ENCODE measurements at regions not wholly inside any gene's neighbourhood (a gene's known extent, or its start where the extent isn't known, plus 50 kb on each side); places are given as distances from the start of the nearest gene placed in this dataset.

- no peak for TF ChIP-seq CTCF (IDR thresholded peaks at IDR 0.05; ENCODE audit: insufficient read depth, low read length, missing control alignments)
- DNase-seq (ENCODE audit: low read depth, low spot score): no peak
- H3K4me3 ChIP-seq (ENCODE audit: low read depth, low read length): no peak overlapping the region
- ChIA-PET CTCF (no interaction called here), POLR2A (no interaction called here)
Observed at GRCh38 chr9:108582726-108583125, 273.1 kb downstream of the ACTL7B start.

- POLR2A ChIA-PET: no interaction called here
- H3K4me3 ChIP-seq (ENCODE audit: low read depth, low read length): no peak overlapping the region
- DNase-seq (ENCODE audit: low read depth, low spot score): no peak
- no peak for TF ChIP-seq CTCF (IDR thresholded peaks at IDR 0.05; ENCODE audit: insufficient read depth, low read length, missing control alignments)
- CTCF ChIA-PET: interaction anchor here (1.4 kb wide), 1 partner anchor 13 kb away, joined by 5 read pairs; no protein-coding TSS in a partner anchor
Observed at GRCh38 chr9:108579757-108580439, 275.9 kb downstream of the ACTL7B start.

GRCh38 chr9:108575276-108575675 lies 280.5 kb downstream of the ACTL7B start:
- ChIA-PET POLR2A (no interaction called here), CTCF (interaction anchor here (1.3 to 2.6 kb wide), 2 partner anchors 10 to 1110 kb away, joined by 3 to 7 read pairs; no protein-coding TSS in a partner anchor)
- DNase-seq (ENCODE audit: low read depth, low spot score): no peak
- no peak for TF ChIP-seq CTCF (IDR thresholded peaks at IDR 0.05; ENCODE audit: insufficient read depth, low read length, missing control alignments)
- H3K4me3 ChIP-seq (ENCODE audit: low read depth, low read length): no peak overlapping the region

GRCh38 chr9:108569624-108570023 lies 286.2 kb downstream of the ACTL7B start:
- H3K4me3 ChIP-seq (ENCODE audit: low read depth, low read length): no peak overlapping the region
- no peak for TF ChIP-seq CTCF (IDR thresholded peaks at IDR 0.05; ENCODE audit: insufficient read depth, low read length, missing control alignments)
- ChIA-PET POLR2A (no interaction called here), CTCF (interaction anchor here (0.9 to 9.8 kb wide), 6 partner anchors 15 to 1105 kb away, joined by 3 to 52 read pairs (median 4); no protein-coding TSS in a partner anchor)
- DNase-seq (ENCODE audit: low read depth, low spot score): no peak

GRCh38 chr9:108568093-108568492 lies 287.7 kb downstream of the ACTL7B start:
- H3K4me3 ChIP-seq (ENCODE audit: low read depth, low read length): no peak overlapping the region
- DNase-seq (ENCODE audit: low read depth, low spot score): no peak
- no peak for TF ChIP-seq CTCF (IDR thresholded peaks at IDR 0.05; ENCODE audit: insufficient read depth, low read length, missing control alignments)
- ChIA-PET CTCF (interaction anchor here (0.8 to 9.8 kb wide), 9 partner anchors 152 to 1103 kb away, joined by 3 to 52 read pairs (median 3); no protein-coding TSS in a partner anchor), POLR2A (no interaction called here)

GRCh38 chr9:108567571-108567970 lies 288.2 kb downstream of the ACTL7B start:
- no peak overlapping the region for H3K4me3 ChIP-seq (ENCODE audit: low read depth, low read length)
- no peak for DNase-seq (ENCODE audit: low read depth, low spot score)
- ChIA-PET POLR2A (no interaction called here), CTCF (interaction anchor here (0.8 to 9.8 kb wide), 12 partner anchors 13 to 1103 kb away, joined by 3 to 52 read pairs (median 3); no protein-coding TSS in a partner anchor)
- no peak for TF ChIP-seq CTCF (IDR thresholded peaks at IDR 0.05; ENCODE audit: insufficient read depth, low read length, missing control alignments)
